Adrenal gland (tissue), 5 donors: ENCODE measurements at regions not wholly inside any gene's neighbourhood (a gene's known extent, or its start where the extent isn't known, plus 50 kb on each side); places are given as distances from the start of the nearest gene placed in this dataset.

Experiments used
- CTCF ChIP-seq, 6 experiments: fragments of 450-650 bp in 4 of 6; fragments of 200-600 bp in 2 of 6; sonication (generic) in 1 of 6; IDR thresholded peaks; 1 replicate in 5 of 6; 2 replicates in 1 of 6; pipeline versions ENCODE4 v1.5.1 to v1.8.0; 2016 to 2021; ENCODE audit warnings: antibody characterized with exemption in 6 of 6, mild to moderate bottlenecking in 2 of 6, moderate library complexity in 1 of 6
- POLR2A ChIP-seq, 2 donors: fragments of 450-650 bp; IDR thresholded peaks; one replicate each; pipeline ENCODE4 v1.6.1; 2017; ENCODE audit warnings: antibody characterized with exemption in 2 of 2, mild to moderate bottlenecking in 2 of 2, moderate library complexity in 1 of 2
- donor health status: DM: no; HTN: no; CAD: no.

DNA sequence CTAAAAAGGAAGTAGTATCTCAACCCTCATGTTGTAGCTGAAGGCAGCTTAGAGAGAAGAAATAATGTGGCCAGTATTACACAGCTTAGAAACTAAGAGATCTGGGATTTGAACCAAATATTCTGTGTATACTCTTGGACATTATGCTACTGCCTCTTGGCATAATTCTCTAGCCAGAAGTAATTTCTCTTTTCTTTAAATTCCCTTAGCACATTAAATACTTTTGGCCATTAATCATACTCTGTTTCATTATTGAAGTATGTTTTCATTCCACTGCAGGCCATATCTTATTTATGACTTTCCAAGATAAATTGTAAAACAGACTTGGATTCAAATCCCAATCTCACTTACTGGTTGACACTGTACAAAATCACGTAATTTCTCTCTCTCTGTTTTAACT is 181.3 kb upstream of the SPAG17 start:
- TF ChIP-seq CTCF (IDR thresholded peaks at IDR 0.05) (no peak), POLR2A (IDR thresholded peaks at IDR 0.05) (no peak)
